M059J (cell line): ENCODE measurements at regions not wholly inside any gene's neighbourhood (a gene's known extent, or its start where the extent isn't known, plus 50 kb on each side); places are given as distances from the start of the nearest gene placed in this dataset.

Experiments used
- DNase-seq: peaks from one replicate; pipeline ENCODE4 v3.0.0-alpha.2; 2012; ENCODE audit warnings: low read depth

DNA sequence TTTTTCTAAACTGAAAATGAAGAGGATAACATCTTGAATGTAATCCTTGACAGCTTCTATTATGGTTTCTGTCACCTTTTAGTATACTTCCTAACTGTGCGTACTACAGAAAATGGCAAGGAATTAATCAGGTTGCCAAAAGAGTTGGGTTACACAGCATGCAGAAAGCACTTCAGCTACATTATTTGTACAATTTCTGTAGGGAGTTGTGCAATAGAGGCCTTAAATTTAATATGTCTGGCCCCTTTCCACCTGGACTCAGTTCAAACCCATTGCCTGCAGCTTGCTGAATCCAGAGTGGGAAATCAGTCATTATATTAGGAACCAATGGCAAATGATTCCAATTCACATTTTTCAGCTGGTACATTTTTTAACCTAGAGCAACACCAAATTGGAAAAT is 549.7 kb downstream of the CSNK1G3 start:
- DNase-seq, result peak; percentile 49

DNA sequence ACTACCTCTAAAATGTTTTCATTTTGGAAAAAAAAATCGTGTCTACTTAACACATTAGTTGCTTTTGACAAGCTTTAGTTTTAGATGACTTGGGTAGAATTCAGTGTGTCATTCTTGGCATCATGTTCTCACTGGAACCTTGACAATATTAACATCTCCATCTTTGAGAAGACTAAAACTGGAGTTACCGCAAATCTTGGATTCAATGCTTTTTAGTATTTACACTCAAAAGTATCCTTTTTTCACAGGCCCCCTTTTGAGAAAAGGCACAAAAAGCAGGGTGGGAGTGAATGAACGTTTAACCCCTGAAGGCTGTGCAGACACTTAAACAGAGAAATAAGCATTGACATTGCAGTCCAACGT is 549.1 kb downstream of the CSNK1G3 start:
- DNase-seq, result no peak

DNA sequence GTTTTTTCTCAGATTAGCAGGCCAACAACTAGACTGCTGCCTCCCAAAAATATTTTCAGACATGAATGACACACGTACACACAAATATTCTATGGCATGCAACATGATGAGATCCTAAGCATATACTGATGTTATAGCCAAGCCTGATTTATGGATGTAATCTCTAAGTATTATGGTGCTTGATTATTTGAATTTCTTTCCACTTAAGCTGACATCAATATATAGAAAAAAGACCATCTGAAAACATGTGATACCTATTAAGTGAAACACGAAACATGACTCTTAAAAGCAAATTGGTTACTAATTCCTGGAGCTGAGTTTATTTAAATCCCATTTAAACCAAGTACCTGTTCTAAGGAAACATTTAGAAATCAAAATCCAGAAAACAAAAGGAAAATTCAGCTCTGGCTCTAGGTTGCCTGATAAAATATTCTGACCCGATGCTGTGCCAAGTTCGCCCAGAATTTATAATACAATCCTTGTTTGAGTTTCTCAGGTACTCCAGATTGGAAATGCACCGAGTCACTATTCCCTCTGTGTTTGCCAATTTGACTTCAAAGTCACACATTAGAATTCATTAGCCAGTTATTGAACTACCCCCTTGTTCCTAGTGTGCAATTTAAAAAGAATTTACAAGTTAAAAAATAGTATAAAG is 548.6 kb downstream of the CSNK1G3 start:
- DNase-seq, result no peak

DNA sequence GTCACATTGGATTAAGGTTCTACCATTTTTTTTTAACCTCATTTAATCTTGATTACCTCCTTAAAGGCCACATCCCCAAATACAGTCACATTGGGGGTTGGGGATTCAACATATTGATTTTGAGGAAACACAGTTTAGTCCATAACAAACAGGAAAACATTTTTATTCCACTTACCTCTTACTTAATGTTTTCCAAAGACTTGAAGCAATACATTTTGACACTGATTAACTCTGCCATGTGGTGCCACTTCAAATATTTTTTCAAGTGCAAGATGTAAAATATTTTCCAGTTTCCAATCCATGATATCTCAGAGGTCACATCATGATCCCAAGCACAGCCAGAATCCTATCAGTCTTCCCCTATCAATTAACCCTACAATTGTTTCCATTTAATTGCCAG is 548.0 kb downstream of the CSNK1G3 start:
- no peak for DNase-seq

DNA sequence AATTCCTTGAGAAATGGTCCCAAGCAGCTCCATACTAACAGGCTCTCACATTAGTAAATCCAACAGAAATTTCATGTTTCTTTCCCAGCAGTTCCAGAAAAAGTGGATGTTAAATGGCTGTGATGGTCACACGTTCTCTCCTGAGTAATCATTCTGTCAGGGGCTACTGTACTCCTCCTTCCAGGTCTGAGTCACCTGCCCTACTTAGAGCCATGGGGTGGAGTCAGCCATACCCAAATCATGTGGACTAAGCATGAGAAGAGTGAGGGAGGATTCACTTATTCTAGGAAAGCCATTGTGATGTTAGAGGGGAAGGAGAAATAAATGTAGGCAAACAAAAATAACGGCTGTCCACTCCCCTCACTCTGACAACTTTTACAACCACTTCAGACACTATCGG is 547.2 kb downstream of the CSNK1G3 start:
- peak; percentile 69 for DNase-seq

DNA sequence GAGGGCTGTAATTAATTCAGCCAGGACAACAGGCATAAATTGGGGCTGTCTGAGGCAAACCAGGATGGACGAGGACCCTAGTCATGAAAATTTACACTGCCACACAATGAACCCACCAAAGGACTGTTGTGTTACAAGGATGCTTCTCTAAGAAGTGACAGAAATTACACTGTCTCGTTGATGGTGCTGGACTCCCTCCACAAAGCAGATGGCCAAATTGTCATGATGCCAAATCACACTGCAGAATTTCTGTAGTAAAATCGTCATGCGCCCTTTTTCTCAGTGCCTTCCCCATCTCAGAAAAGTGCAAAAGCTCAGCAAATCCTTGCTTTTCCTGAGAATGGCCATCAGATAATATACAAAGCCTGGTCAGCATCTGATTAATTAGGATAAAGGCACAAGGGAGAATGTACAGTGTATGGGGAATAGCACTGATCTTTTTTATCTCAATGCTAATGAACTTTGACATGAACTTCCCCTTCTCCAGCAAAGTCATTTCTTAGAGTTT is 545.8 kb downstream of the CSNK1G3 start:
- DNase-seq, result no peak

DNA sequence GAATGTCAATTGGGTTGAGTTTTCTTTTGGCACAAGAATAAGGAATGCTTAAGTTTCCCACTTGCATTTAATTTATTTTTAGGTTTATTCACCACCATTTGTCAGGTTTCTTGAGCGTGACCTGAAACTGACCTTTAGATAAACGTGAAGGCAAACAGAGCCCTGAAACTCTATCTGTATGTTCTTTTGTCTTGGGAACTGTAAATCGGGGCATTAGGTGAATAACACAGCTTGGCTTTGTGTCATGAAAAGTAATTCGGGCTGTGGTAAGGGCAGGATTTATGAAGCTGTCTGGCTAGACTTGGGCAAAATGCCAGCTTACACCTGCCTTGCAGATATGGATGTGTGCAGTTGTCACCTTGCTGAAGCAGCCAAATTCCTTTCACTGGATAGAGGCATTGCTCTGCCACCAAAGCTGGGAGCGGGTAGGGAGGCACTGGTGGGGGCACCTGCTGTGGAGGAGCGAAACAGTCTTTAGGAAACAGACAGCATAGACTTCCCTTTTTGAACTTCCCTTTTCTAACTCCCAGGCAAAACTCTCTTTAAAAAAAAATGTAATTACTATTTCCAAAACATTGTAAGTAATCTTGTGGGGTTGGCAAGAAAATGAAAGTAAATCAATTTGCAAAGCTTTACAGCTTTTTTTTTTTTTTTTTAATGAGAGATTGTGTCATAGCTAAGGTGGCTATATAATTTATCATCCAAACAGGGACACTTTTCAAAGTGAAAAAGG is 545.2 kb downstream of the CSNK1G3 start:
- DNase-seq, result peak; percentile 74

DNA sequence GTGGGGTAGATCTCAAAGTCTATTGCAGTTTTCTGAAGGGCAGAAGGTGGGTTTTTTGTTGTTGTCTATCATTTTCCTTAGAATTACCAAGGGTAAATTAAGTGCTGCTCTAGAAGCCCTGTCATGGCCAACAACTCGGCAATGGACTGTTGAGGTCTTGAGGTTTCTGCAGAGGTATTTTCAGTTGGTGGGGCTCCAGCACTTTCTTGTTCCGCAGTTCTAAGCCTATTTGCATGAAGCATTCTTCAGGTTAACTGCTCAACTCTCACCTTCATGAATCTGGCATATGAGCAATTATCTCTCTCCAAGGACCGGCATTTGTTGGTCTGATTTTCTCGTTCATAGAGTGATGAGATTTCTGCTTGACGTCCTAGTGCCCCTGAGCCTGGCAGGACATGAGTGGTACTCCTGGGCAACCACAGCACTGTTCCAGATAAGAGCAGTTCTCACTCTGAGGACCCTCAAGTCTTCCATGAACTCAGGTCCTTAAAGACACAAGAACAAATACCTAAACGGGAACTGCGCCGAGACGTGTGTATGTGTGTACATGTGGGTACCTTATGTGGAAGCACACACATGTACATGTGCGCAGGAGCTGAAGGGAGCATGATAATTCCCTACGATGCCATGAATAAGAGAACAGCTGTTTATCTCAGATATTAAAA is 544.5 kb downstream of the CSNK1G3 start:
- no peak for DNase-seq

DNA sequence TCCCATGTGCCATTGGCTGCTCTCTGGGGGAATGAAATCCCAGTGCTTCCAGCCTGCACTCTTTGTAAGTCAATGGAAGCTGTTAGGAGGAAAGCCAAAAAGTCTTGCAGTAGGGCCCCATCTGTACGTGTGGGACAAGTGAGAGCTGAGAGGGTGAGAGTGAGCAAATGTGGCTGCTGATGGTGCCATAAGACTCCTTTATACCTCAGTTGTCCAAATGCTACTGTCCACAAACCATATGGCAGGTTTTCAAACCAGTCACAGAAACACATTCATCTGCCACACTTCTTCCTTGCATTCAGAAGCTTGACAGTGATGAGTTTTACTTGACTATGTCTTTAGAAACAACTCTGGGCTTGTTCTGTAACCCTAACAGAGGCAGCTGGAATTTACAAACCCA is 543.8 kb downstream of the CSNK1G3 start:
- DNase-seq, result no peak

DNA sequence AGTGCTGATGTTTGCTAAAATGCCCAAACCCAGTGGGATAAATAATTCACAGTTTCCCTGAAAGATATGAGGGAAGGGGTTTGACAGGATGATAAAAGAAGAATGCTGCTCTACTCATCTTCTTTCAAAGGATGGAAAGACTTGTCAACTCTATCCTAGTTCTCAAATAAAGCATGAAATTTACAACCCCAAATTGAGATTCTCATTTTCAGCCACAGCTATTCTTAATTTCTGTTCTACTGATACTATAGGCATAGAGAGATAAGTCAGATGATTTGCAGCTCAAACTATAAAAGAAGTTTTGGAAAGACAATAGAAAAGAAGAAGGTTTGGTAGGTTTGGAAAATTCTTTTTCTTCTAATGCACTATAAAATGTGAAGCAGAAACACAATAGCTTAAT is 542.6 kb downstream of the CSNK1G3 start:
- no peak for DNase-seq

DNA sequence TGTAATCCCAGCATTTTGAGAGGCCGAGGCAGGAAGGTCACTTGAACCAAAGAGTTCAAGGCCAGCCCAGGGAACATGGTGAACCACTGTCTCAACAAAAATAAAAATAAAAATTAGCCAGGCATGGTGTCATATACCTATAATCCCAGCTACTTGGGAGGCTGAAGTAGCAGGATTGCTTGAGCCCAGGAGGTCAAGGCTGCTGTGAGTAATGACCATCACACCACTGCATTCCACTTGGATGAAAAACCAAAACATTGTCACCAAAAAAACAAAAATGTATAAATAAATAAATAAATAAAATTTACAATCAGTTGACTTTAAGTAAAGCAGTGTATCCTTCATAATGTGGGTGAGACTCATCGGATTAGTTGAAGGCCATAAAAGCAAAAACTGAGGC is 541.4 kb downstream of the CSNK1G3 start:
- DNase-seq, result peak; percentile 62

DNA sequence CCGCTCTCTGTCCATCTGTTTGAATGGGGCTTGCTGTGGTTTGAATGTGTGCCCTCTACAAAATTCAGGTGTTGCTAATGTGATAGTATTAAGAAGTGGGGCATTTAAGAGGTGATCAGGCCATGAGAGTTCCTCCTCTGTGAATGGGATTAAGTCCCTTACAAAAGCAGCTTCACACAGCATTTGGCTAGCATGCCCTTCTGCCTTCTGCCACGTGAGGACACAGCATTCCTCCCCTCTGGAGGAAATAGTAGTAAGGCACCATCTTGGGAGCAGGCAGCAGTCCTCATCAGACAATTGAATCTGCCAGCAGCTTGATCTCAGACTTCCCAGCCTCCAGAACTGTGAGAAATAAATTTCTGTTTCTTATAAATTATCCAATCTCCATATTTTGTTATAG is 540.2 kb downstream of the CSNK1G3 start:
- DNase-seq, result no peak

DNA sequence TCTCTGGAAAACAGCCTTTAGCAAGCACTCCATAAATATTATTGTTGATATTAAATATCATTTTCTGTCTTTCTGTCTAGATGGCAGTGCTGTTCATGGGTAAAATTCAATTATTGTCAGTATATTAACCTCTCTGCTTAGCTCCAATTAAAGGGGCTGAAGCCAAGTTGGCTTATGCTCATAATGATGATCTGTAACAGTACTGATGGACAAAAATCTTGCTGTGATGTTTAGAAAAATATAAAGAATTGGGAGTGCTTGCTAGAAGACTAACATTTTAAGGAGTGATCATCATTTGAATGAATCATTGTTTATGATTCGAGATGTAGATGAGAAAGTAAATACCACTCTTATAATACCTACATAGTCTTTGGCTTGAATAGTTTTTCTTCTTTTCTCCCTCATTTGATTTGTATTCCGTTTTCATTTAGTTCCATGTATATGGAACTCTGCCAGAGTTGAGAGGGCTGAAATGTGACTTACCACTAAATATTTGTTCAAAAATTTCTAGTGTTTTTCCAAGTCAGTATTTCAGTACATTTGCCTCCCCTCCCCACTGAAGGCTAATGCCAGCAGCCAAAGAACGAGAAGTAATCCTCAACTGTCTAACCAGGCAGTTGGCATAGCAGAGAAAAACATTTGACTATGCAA is 538.3 kb downstream of the CSNK1G3 start:
- DNase-seq, result no peak

DNA sequence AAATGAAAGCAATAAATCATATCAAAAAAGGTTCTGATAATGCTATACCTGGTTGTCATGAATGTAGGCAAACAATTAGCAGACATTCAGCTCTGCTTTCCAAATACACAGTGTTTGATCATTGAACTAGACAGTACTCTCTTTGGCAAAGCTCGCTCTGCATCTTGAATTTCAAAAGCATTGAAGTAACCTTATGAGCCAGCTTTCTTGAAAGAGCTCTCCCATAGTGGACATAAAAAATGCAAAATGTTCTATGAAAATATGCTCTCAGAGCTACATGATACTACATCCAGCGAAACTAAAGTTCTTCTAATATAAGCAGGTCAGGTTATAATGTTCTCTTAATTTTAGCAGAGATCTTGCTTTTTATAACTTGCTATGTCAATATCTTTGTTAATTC is 533.4 kb downstream of the CSNK1G3 start:
- DNase-seq, result no peak

DNA sequence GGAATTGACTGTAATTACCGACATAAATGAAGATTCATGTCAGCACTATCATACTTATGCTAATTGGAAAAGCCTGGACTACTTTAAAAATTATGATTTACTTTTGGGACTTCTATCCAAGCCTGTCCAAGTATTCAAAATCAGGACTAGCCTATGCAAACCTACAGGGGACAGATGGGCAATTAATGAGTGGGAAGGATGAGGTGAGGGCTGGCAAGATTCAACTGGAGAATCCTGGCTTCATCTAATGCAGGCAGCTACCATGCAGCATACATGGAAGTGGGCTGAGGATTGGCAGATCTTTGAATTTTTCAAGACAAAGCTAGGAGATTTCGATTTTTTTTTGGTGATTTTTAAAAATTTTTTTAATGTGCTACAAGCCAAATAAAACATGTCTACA is 532.6 kb downstream of the CSNK1G3 start:
- no peak for DNase-seq

DNA sequence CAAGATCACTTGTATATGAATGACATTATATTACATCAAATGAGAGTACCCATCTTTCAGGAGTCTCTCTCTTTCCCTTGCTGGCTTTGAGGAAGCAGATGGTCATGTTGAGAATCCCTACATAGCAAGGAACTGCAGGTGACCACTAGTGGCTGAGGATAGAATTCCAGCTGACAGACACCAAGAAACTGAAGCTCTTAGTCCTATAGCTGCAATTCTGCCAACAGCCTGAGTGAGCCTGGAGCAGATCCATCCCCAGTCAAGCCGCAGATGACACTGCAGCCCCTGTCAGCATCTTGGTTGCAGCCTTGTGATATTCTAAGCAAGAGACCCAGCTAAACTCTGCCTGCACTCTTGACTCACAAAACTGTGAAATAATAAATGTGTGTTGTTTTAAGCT is 531.5 kb downstream of the CSNK1G3 start:
- DNase-seq, result no peak

DNA sequence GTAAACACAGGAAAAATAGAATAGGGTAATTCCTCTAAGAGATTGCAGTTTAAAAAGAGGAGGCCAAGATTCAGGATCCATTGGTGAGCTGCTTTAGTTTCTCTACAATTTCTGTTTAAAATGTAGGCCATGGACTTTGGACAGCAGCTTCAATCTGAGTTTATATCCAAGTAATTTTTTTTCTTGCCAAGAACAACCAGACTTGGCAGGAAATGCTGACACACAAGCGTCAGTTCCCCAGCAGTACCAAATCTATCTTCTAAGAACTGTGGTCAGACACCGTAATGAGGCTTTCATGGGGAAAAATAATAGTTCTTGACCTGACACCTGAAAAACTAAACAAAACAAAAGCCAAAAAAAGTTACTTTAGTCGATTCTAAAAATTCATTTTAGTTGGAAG is 528.8 kb downstream of the CSNK1G3 start:
- peak; percentile 63 for DNase-seq

DNA sequence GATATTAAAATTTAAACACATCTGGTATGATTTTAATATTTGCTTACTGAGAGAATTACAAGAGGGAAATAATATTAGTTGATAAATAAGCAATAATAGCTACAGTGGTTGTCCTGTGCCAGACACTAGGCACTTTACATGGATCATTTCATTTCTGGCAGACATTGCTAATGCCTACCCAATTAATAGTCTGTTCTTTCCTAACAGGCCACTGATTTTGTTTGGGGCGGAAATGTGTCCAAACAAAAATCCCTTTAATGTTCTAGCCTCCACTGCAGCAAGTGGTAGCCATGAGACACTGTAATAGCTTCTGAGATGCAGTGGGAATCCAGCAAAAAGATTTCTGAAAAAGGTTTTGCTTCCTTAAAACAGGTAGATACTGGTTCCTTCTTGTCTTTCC is 527.4 kb downstream of the CSNK1G3 start:
- no peak for DNase-seq

DNA sequence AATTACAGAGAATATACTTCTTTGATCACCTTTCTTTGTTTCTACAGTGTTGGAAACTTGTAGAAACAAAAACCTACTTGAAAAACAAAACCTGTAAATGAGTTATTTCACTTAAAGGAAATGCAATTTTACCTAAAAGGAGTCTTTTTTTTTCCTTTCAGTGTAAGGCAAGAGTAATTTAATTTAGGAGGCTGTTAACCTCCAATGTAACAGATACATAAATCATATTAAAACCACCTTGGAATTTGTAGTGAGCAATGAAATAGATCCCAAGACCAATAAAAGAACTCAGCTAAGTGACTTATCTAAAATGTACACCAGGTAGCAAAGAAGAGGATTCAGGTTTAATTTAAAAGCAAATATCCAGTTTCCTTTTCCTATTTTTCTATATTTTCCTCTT is 524.8 kb downstream of the CSNK1G3 start:
- DNase-seq, result no peak

DNA sequence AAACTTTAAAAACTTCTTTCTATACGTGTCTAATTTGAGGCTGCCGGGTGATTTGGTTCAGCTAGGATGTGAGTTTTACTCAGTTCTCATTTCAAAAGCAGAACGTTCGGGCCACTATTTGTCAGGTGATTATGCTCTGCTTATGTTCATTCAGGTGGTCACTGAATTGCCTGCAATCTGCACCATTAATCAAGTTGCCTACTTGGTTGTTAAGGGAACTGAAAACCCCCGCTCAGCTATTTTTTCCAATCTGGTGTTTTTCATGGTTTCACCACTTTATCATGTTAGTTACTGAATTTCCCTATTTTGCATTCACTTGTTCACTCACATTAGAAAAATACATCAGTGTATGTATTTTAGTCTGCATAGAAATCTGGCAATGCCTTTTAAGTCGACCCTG is 523.0 kb downstream of the CSNK1G3 start:
- DNase-seq, result no peak

DNA sequence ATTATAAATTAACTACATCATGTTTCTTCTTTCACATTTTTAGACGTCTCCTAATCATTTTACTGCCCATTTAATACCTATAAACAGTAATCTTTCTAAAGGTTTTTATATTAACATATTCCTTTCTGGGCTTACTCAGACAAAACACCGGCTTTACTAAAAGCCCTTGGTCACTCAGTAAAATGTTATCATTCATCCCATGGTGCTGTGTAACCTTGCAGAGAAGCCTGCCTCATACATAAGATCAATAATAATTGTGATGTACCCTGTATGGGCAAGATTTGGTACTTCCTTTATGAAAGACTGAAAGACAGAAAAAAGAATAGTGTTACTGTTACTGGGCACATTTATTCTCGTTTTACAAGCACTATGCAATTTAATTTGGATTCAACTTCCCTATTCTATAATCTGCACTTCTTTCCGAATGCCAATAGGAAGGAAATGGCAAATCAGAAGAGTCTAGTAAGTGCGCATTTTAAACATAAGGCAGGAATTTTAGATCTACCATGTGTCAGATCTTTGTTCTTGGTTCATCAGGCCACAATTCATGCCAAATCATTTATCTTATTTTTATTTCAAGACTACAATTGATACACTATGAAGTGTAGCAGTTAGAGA is 522.2 kb downstream of the CSNK1G3 start:
- no peak for DNase-seq

DNA sequence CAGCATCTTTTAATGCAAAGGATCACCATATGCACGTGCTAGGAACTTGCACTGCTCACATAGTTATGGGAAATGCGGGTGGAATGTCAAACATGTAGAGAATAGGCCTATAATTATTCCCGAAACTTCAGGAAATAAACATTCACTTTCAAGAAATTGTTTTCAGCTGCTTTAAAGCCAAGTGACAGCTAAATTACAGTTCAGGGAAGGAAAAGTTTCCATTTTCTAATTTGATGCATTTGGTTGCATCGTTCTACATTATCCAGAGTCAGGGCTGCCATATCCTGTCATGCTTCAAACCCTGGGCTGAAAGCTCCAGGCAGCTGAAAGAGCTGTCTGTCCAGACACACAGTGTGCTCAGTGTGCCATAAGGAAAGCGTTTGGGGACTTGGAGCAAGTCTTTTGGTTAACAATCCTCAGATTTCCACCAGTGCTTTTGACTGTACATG is 518.1 kb downstream of the CSNK1G3 start:
- no peak for DNase-seq
